ENCODE measurements at regions not wholly inside any gene's neighbourhood (a gene's known extent, or its start where the extent isn't known, plus 50 kb on each side); places are given as distances from the start of the nearest gene placed in this dataset.

GRCh38 chr5:82802954-82803353 is 274.2 kb downstream of the TMEM167A start:
- no peak for DNase-seq

GRCh38 chr5:82800826-82801225 is 276.4 kb downstream of the TMEM167A start:
- no peak for DNase-seq

- peak; percentile 21 for DNase-seq
Measured at GRCh38 chr5:82799361-82800077, 277.7 kb downstream of the TMEM167A start.

GRCh38 chr5:82798676-82799075 is 278.5 kb downstream of the TMEM167A start:
- no peak for DNase-seq

GRCh38 chr5:82796643-82797416 is 280.4 kb downstream of the TMEM167A start:
- DNase-seq, result no peak

- no peak for DNase-seq
Measured at GRCh38 chr5:82794876-82795275, 282.3 kb downstream of the TMEM167A start.

GRCh38 chr5:82793808-82794419 is 283.3 kb downstream of the TMEM167A start:
- DNase-seq, result peak; percentile 38

GRCh38 chr5:82792096-82792495 is 285.1 kb downstream of the TMEM167A start:
- DNase-seq, result no peak

- no peak for DNase-seq
Measured at GRCh38 chr5:82789095-82789494, 288.1 kb downstream of the TMEM167A start.

- no peak for DNase-seq
Measured at GRCh38 chr5:82786748-82787147, 290.4 kb downstream of the TMEM167A start.

GRCh38 chr5:82785882-82786509 is 291.2 kb downstream of the TMEM167A start:
- no peak for DNase-seq

GRCh38 chr5:82785456-82785855 is 291.7 kb downstream of the TMEM167A start:
- no peak for DNase-seq

GRCh38 chr5:82784521-82784920 is 292.7 kb downstream of the TMEM167A start:
- no peak for DNase-seq

GRCh38 chr5:82777106-82777505 is 300.1 kb downstream of the TMEM167A start:
- DNase-seq, result no peak

- DNase-seq, result no peak
Measured at GRCh38 chr5:82772281-82772680, 304.9 kb downstream of the TMEM167A start.

GRCh38 chr5:82766206-82766605 is 311.0 kb downstream of the TMEM167A start:
- DNase-seq, result peak; percentile 58

- peak; percentile 35 for DNase-seq
Measured at GRCh38 chr5:82765765-82766164, 311.4 kb downstream of the TMEM167A start.

GRCh38 chr5:82760856-82761255 is 316.3 kb downstream of the TMEM167A start:
- DNase-seq, result no peak

- no peak for DNase-seq
Measured at GRCh38 chr5:82758881-82759280, 318.3 kb downstream of the TMEM167A start.

- no peak for DNase-seq
Measured at GRCh38 chr5:82754759-82755158, 322.4 kb downstream of the TMEM167A start.

- DNase-seq, result no peak
Measured at GRCh38 chr5:82754036-82754746, 323.0 kb downstream of the TMEM167A start.

GRCh38 chr5:82753374-82753773 is 323.8 kb downstream of the TMEM167A start:
- DNase-seq, result no peak

- peak; percentile 48 for DNase-seq
Measured at GRCh38 chr5:82749461-82749820, 327.8 kb downstream of the TMEM167A start.
